K562 (cell line): ENCODE measurements at regions not wholly inside any gene's neighbourhood (a gene's known extent, or its start where the extent isn't known, plus 50 kb on each side); places are given as distances from the start of the nearest gene placed in this dataset.

Experiments used
- ATAC-seq: fragments of 200-7000 bp; cut with Tn5 transposase; 3 replicates; pipeline ENCODE4 v1.9.1; 2020; ENCODE audit warnings: moderate library complexity
- BruUV-seq: library from RNA; stranded (reverse); fragments of 400-500 nt; replicated peaks from 2 replicates; lab custom pipeline; 2021; lab: Mats Ljungman, UMichigan
- CTCF ChIA-PET: fragments of 300-600 bp; formaldehyde crosslinking; extraction: SDS; loops from one replicate; lab custom pipeline; 2021; ENCODE audit warnings: low intra/inter-chr PET ratio; lab: Yijun Ruan, JAX
- POLR2A ChIA-PET: fragments of 300-600, 350-650 bp; sonication (Branson Sonifier 250); formaldehyde crosslinking; extraction: SDS; loops from one replicate; lab custom pipeline; 2021; ENCODE audit warnings: antibody characterized with exemption, inconsistent platforms; lab: Yijun Ruan, JAX
- DNase-seq, 4 experiments: peaks; one replicate each; pipeline versions ENCODE4 v3.0.0 to v3.0.0-alpha.2; 2011 to 2018; ENCODE audit warnings: low spot score in 3 of 4, mixed read lengths in 3 of 4; ENCODE audit errors: extremely low read depth in 1 of 4
- FAIRE-seq: peaks from 2 replicates; lab custom pipeline; 2011; peaks lifted over from hg19 to GRCh38; lab: Jason Lieb, UNC
- H2AFZ ChIP-seq: 2 replicates; pipeline ENCODE4 v1.6.0; 2011; ENCODE audit warnings: low read depth, low read length, control low read depth, inconsistent platforms
- H3K27ac ChIP-seq: fragments of 200-600 bp; 3 replicates; pipeline ENCODE4 v1.8.0; 2011; ENCODE audit warnings: low read depth, mild to moderate bottlenecking, control low read depth, inconsistent platforms, low read length, moderate library complexity, mixed read lengths; ENCODE audit errors: extremely low read depth
- H3K27me3 ChIP-seq, 2 experiments: fragments of 300-600 bp in 1 of 2; 2 replicates in 1 of 2; 3 replicates in 1 of 2; pipeline versions ENCODE4 v1.6.0 to v1.8.0; 2011; ENCODE audit warnings: inconsistent platforms in 2 of 2, low read length in 2 of 2, mild to moderate bottlenecking in 1 of 2, mixed read lengths in 1 of 2, moderate library complexity in 1 of 2; ENCODE audit not compliant: control insufficient read depth in 2 of 2, insufficient read depth in 2 of 2
- H3K36me3 ChIP-seq: fragments of 300-600 bp; 3 replicates; pipeline ENCODE4 v1.8.0; 2011; ENCODE audit warnings: mild to moderate bottlenecking, low read length, inconsistent platforms; ENCODE audit not compliant: control insufficient read depth, insufficient read depth
- H3K4me1 ChIP-seq, 2 experiments: fragments of 200-600 bp in 1 of 2; replicated peaks in 1 of 2; 2 replicates in 1 of 2; 3 replicates in 1 of 2; pipeline versions ENCODE4 v1.5.1 to v1.8.0; 2011; ENCODE audit warnings: inconsistent platforms in 2 of 2, low read length in 2 of 2, mild to moderate bottlenecking in 1 of 2, mixed read lengths in 1 of 2, moderate library complexity in 1 of 2; ENCODE audit not compliant: control insufficient read depth in 2 of 2, insufficient read depth in 2 of 2
- H3K4me2 ChIP-seq: 2 replicates; pipeline ENCODE4 v1.6.1; 2011; ENCODE audit warnings: low read length, control low read depth, inconsistent platforms, mixed read lengths; ENCODE audit not compliant: insufficient read depth
- H3K4me3 ChIP-seq: fragments of 200-600 bp; sonication (generic), shearing (Covaris generic); 2 replicates; pipeline ENCODE4 v1.5.1; 2016; ENCODE audit warnings: control low read depth, inconsistent platforms
- H3K79me2 ChIP-seq: fragments of 200-600 bp; 3 replicates; pipeline ENCODE4 v1.8.0; 2011; ENCODE audit warnings: low read length, inconsistent platforms; ENCODE audit not compliant: control insufficient read depth, insufficient read depth
- H3K9ac ChIP-seq, 2 experiments: 2 replicates each; pipeline versions ENCODE4 v1.6.0 to v1.6.1; 2011; ENCODE audit warnings: low read depth in 2 of 2, low read length in 2 of 2, control low read depth in 1 of 2, inconsistent platforms in 1 of 2, mild to moderate bottlenecking in 1 of 2, mixed read lengths in 1 of 2; ENCODE audit not compliant: insufficient read depth in 1 of 2
- H3K9me1 ChIP-seq: one replicate; pipeline ENCODE4 v1.6.0; 2011; ENCODE audit warnings: inconsistent platforms, mild to moderate bottlenecking, low read length, moderate library complexity; ENCODE audit not compliant: control insufficient read depth, insufficient read depth
- H3K9me3 ChIP-seq: replicated peaks from 2 replicates; pipeline ENCODE4 v1.5.1; 2011; ENCODE audit warnings: low read depth, low read length, inconsistent platforms; ENCODE audit not compliant: control insufficient read depth, insufficient read depth
- H4K20me1 ChIP-seq: replicated peaks from 2 replicates; pipeline ENCODE4 v1.6.1; 2011; ENCODE audit warnings: low read length, inconsistent platforms, mixed read lengths; ENCODE audit not compliant: control insufficient read depth, insufficient read depth
- ZBTB8A ChIP-seq: fragments of 450-650 bp; IDR thresholded peaks from 2 replicates; pipeline ENCODE4 v1.6.1; 2018; ENCODE audit warnings: mild to moderate bottlenecking, moderate library complexity; ENCODE audit not compliant: partially characterized antibody
- whole genome bisulfite sequencing: fragments of 100-300 bp; shearing (Covaris generic); methylation state at CpG from one replicate; pipeline ENCODE4 v1.1.6; 2016; ENCODE audit warnings: low coverage, mixed read lengths; ENCODE audit not compliant: insufficient coverage; ENCODE audit errors: missing lambda C conversion rate; 5-methylcytosine and 5-hydroxymethylcytosine counted together
- in situ Hi-C: fragments of 300-500 bp; cut with MboI; formaldehyde crosslinking; loops from 4 replicates; pipeline ENCODE4 v1.15.0; 2018; ENCODE audit warnings: inconsistent platforms, mixed read lengths
- intact Hi-C: fragments of 100-400 bp; cut with micrococcal nuclease; formaldehyde crosslinking; loops from 2 replicates; pipeline ENCODE4 v1.14.2; 2022
- TF ChIP-seq, protein P1 (sequence below), 2 experiments: IDR thresholded peaks; 2 replicates each; pipeline ENCODE4 v1.6.1; 2011; ENCODE audit warnings: borderline replicate concordance in 1 of 2, control low read depth in 1 of 2, low read depth in 1 of 2, low read length in 1 of 2, mild to moderate bottlenecking in 1 of 2, mixed read lengths in 1 of 2, moderate library complexity in 1 of 2; ENCODE audit not compliant: insufficient read depth in 1 of 2, insufficient read length in 1 of 2, poor library complexity in 1 of 2, severe bottlenecking in 1 of 2; ENCODE audit errors: extremely low read depth in 1 of 2
- TF ChIP-seq, protein P2 (sequence below): IDR thresholded peaks from 2 replicates; pipeline ENCODE4 v1.6.1; 2012; ENCODE audit warnings: low read depth, low read length, improper control_type of control experiment, borderline replicate concordance

DNA sequence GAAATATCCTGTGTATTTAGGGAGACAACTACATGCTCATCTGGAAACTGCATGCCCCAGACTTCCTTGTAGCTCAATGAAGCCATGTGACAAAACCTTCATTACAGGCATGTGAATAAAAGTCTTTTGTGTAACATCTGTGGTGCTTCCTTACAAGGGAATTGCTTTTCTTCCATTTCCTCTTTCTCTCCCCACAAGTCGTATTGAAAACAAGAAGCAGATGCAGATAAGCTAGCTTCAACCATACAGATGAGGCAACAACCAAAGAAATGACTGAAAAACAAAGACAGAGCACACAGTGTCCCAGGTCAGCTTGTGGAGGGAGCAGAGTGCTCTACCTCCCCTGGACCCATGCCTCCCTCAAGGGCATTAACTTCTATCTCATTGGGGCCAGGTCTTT lies 115.8 kb upstream of the INPP4B start:
- no peak overlapping the region for H2AFZ ChIP-seq
- H3K4me1 ChIP-seq, result no peaks in the 10 kb centered on the region
- WGBS, result 0% methylated on average over 1 of the region's 1 CpG
- H3K36me3 ChIP-seq, result no peaks in the 10 kb centered on the region
- H3K4me2 ChIP-seq, result no peak overlapping the region
- TF ChIP-seq, protein P1, sequence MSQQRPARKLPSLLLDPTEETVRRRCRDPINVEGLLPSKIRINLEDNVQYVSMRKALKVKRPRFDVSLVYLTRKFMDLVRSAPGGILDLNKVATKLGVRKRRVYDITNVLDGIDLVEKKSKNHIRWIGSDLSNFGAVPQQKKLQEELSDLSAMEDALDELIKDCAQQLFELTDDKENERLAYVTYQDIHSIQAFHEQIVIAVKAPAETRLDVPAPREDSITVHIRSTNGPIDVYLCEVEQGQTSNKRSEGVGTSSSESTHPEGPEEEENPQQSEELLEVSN (IDR thresholded peaks at IDR 0.05; ENCODE audit: borderline replicate concordance in 1 of 2, extremely low read depth in 1 of 2, insufficient read depth in 1 of 2, insufficient read length in 1 of 2, low read depth in 1 of 2, low read length in 1 of 2, poor library complexity in 1 of 2, severe bottlenecking in 1 of 2), result no peak
- TF ChIP-seq, all 486 proteins: peak for 0
- ChIA-PET CTCF (no interaction called here), POLR2A (no interaction called here)
- FAIRE-seq, result no peak
- no peaks in the 10 kb centered on the region for H3K9me1 ChIP-seq
- ATAC-seq, result no peak
- no peak overlapping the region for H3K9ac ChIP-seq
- no TSS peak for BruUV-seq
- no peaks in the 10 kb centered on the region for H4K20me1 ChIP-seq
- in situ Hi-C loops (loop anchor here (10.0 kb wide), 1 partner anchor 763 kb away; no protein-coding TSS in a partner anchor), intact Hi-C loops (no loop called here)
- DNase-seq, result no peak
- H3K4me3 ChIP-seq, result no peak overlapping the region
- H3K27me3 ChIP-seq, result no peaks in the 10 kb centered on the region
- no peak overlapping the region for H3K27ac ChIP-seq
- H3K79me2 ChIP-seq, result no peaks in the 10 kb centered on the region
- no peaks in the 10 kb centered on the region; the same call in 1 of the 2 replicates for H3K9me3 ChIP-seq

DNA sequence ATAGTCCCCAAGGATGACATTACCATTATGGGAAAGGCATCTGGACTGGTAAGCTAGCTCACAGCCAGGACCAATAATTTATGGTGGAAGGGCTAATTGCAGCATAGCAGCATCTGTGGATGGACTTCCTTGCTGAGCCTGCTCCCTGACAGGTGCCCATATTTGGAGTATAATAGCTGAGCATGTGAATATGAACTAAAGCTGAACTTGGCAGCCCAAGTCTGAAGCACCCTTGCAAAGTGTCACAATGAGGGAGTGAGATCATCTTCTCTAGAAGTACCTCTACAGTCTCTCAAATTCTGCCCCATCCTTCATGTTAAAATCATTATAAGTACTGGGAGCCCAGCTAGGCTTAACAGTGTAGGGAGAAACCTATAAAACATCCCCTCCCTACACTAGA lies 128.2 kb upstream of the INPP4B start:
- CTCF ChIA-PET, result no interaction called here
- in situ Hi-C loops (no loop called here), intact Hi-C loops (no loop called here)
- Histone ChIP-seq H3K4me1 (no peaks in the 10 kb centered on the region), H3K9me3 (no peaks in the 10 kb centered on the region), H2AFZ (no peak overlapping the region), H3K27ac (no peak overlapping the region), H3K9ac (no peak overlapping the region), H3K9me1 (no peaks in the 10 kb centered on the region), H3K79me2 (no peaks in the 10 kb centered on the region), H3K36me3 (no peaks in the 10 kb centered on the region), H3K4me3 (no peak overlapping the region), H3K4me2 (no peak overlapping the region), H3K27me3 (no peaks in the 10 kb centered on the region), H4K20me1 (no peaks in the 10 kb centered on the region)
- TF ChIP-seq, protein P2, sequence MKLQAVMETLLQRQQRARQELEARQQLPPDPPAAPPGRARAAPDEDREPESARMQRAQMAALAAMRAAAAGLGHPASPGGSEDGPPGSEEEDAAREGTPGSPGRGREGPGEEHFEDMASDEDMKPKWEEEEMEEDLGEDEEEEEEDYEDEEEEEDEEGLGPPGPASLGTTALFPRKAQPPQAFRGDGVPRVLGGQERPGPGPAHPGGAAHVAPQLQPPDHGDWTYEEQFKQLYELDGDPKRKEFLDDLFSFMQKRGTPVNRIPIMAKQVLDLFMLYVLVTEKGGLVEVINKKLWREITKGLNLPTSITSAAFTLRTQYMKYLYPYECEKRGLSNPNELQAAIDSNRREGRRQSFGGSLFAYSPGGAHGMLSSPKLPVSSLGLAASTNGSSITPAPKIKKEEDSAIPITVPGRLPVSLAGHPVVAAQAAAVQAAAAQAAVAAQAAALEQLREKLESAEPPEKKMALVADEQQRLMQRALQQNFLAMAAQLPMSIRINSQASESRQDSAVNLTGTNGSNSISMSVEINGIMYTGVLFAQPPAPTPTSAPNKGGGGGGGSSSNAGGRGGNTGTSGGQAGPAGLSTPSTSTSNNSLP, result no peak
- TF ChIP-seq ZBTB8A, result no peak
- no TSS peak for BruUV-seq
- POLR2A ChIA-PET, result no interaction called here
- no peak for FAIRE-seq
- DNase-seq, result no peak
- ATAC-seq, result no peak
